ENCODE measurements at regions not wholly inside any gene's neighbourhood (a gene's known extent, or its start where the extent isn't known, plus 50 kb on each side); places are given as distances from the start of the nearest gene placed in this dataset.
"Not testable (repeated sequence)": the region's sequence is repeated elsewhere in the genome, so short reads cannot be mapped to it uniquely, and the experiment has no call there.

GRCh38 chr15:44870125-44870524 lies 86.4 kb upstream of the TERB2 start:
- Mint-ChIP-seq H3K27me3 (ENCODE audit: low read depth) (peaks cover 11% of the 10 kb centered on the region), H3K9me3 (ENCODE audit: low read depth) (peaks cover 19% of the 10 kb centered on the region)
- not testable (repeated sequence) for H3K4me1 Mint-ChIP-seq (ENCODE audit: low read depth); H3K27ac Mint-ChIP-seq (ENCODE audit: unreplicated experiment); H3K36me3 Mint-ChIP-seq (ENCODE audit: low read depth); DNase-seq (ENCODE audit: low spot score); H3K4me3 Mint-ChIP-seq (ENCODE audit: unreplicated experiment)

GRCh38 chr15:44873103-44873502 lies 83.4 kb upstream of the TERB2 start:
- no peak for DNase-seq (ENCODE audit: low spot score)
- Mint-ChIP-seq H3K4me1 (ENCODE audit: low read depth) (no peaks in the 10 kb centered on the region), H3K4me3 (ENCODE audit: unreplicated experiment) (no peak overlapping the region), H3K9me3 (ENCODE audit: low read depth) (peaks cover 33% of the 10 kb centered on the region), H3K27ac (ENCODE audit: unreplicated experiment) (no peak overlapping the region), H3K27me3 (ENCODE audit: low read depth) (peaks cover 11% of the 10 kb centered on the region), H3K36me3 (ENCODE audit: low read depth) (no peaks in the 10 kb centered on the region)
- TF ChIP-seq CTCF (IDR thresholded peaks at IDR 0.05) = no peak

- Mint-ChIP-seq H3K9me3 (ENCODE audit: low read depth) (peaks cover 38% of the 10 kb centered on the region), H3K4me1 (ENCODE audit: low read depth) (no peaks in the 10 kb centered on the region), H3K36me3 (ENCODE audit: low read depth) (no peaks in the 10 kb centered on the region), H3K27ac (ENCODE audit: unreplicated experiment) (no peak overlapping the region), H3K4me3 (ENCODE audit: unreplicated experiment) (no peak overlapping the region), H3K27me3 (ENCODE audit: low read depth) (peaks cover 8% of the 10 kb centered on the region)
- DNase-seq (ENCODE audit: low spot score) = no peak
- TF ChIP-seq CTCF (IDR thresholded peaks at IDR 0.05) = no peak
Observed at GRCh38 chr15:44879066-44879465, 77.4 kb upstream of the TERB2 start.

DNA sequence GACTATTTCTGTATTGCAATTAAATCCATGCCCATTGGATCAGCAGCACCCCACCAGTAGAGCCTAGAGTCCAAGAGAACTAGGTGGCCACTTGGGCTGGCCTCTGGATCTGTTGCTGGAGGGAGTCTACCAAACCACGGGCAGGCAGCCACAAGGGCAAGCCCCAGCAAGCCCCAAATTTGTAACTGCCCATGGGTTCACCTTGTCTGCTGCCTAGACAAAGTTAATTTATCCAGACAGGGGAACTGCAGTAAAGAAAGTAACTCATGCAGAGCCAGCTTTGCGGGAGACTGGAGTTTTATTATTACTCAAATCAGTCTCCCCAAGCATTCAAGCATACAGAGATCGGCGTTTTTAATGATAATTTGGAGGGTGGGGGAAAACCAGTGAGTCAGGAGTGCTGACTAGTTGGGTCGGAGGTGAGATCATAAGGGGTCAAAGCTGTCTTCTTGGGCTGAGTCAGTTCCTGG lies 74.0 kb upstream of the TERB2 start:
- peaks cover 8% of the 10 kb centered on the region for H3K27me3 Mint-ChIP-seq (ENCODE audit: low read depth)

DNA sequence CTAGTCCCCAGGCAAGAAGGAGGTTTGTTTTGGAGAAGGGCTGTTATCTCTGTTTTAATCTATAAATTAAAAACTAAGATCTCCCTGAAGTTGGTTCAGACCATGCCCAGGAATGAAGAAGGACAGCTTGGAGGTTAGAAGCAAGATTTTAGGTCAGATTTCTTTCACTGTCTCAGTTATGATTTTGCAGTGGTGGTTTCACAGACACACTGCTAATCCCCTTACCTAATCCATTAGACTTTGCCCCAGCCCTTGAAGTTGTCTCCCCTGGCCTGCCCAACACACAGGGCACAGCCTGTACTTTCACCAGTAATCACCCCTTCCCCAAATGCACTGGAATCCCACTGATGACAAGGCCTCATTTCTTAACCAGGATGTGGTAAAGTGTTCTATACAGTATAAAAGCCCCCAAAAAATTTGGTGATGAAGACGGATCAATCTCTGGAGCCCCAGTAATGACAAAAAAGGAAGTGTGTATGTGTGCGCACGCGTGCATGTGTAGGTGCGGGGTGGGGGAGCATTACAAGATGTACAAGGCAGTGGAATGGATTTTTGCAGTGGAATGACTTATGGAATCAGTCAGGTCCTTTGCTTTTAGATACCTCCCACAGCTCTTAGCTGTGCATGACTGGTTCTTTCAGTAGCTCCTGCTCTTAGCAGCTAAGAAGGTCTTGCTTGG lies 73.1 kb upstream of the TERB2 start:
- no peaks in the 10 kb centered on the region for H3K36me3 Mint-ChIP-seq (ENCODE audit: low read depth)
- H3K4me1 Mint-ChIP-seq (ENCODE audit: low read depth) = no peaks in the 10 kb centered on the region
- H3K27ac Mint-ChIP-seq (ENCODE audit: unreplicated experiment) = no peak overlapping the region
- H3K9me3 Mint-ChIP-seq (ENCODE audit: low read depth) = peaks cover 13% of the 10 kb centered on the region
- H3K27me3 Mint-ChIP-seq (ENCODE audit: low read depth) = peaks cover 8% of the 10 kb centered on the region
- no peak overlapping the region for H3K4me3 Mint-ChIP-seq (ENCODE audit: unreplicated experiment)
- TF ChIP-seq CTCF (IDR thresholded peaks at IDR 0.05) = no peak
- no peak for DNase-seq (ENCODE audit: low spot score)

More for the DNA sequence above, 74.0 kb upstream of the TERB2 start:
- no peaks in the 10 kb centered on the region for H3K4me1 Mint-ChIP-seq (ENCODE audit: low read depth)
- H3K36me3 Mint-ChIP-seq (ENCODE audit: low read depth) = no peaks in the 10 kb centered on the region
- no peak for TF ChIP-seq CTCF (IDR thresholded peaks at IDR 0.05)
- H3K27ac Mint-ChIP-seq (ENCODE audit: unreplicated experiment) = no peak overlapping the region
- H3K4me3 Mint-ChIP-seq (ENCODE audit: unreplicated experiment) = no peak overlapping the region
- peaks cover 18% of the 10 kb centered on the region for H3K9me3 Mint-ChIP-seq (ENCODE audit: low read depth)
- DNase-seq (ENCODE audit: low spot score) = no peak

DNA sequence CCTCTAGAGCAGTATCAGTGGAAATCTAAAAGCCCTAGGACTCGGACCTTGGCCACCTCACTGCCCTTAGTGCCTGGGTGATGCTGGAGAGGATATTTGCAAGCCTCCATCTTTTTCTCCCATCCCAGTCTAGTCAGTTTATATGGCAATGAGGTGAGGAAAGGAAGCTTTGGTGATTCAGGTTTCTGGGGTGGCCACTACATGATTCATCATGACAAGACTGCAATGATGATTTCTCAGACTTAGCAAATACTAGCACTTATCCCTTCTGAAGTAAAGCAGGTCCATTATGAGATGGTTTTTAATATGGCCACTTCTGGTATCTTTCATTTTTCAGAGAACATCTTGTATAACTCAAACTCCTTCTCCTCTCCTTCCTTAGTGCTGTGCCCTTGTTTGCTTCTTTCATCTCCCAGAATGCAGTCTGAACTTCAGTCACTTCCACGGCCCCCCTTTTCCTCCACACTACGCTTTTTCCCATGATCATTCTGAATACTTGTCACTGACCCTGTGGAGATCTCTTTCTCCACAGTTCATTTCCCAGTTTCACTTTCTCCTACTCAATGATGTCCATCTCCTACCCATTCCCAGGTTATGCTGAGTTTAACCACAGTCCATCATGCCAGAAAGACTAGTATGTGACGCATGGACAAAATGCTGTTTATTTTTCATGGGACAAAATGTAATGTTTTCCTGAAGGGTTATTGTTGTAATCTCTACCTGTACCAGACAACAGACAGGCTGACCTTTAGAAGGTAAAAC lies 57.4 kb upstream of the TERB2 start:
- not testable (repeated sequence) for H3K27me3 Mint-ChIP-seq (ENCODE audit: low read depth); H3K36me3 Mint-ChIP-seq (ENCODE audit: low read depth); H3K27ac Mint-ChIP-seq (ENCODE audit: unreplicated experiment); H3K4me3 Mint-ChIP-seq (ENCODE audit: unreplicated experiment); H3K9me3 Mint-ChIP-seq (ENCODE audit: low read depth); DNase-seq (ENCODE audit: low spot score); H3K4me1 Mint-ChIP-seq (ENCODE audit: low read depth)

- not testable (repeated sequence) for H3K4me3 Mint-ChIP-seq (ENCODE audit: unreplicated experiment); H3K36me3 Mint-ChIP-seq (ENCODE audit: low read depth); H3K4me1 Mint-ChIP-seq (ENCODE audit: low read depth); DNase-seq (ENCODE audit: low spot score); H3K27ac Mint-ChIP-seq (ENCODE audit: unreplicated experiment); H3K27me3 Mint-ChIP-seq (ENCODE audit: low read depth); H3K9me3 Mint-ChIP-seq (ENCODE audit: low read depth)
Observed at GRCh38 chr15:44899775-44900174, 56.7 kb upstream of the TERB2 start.

GRCh38 chr15:44900796-44901195 lies 55.7 kb upstream of the TERB2 start:
- H3K9me3 Mint-ChIP-seq (ENCODE audit: low read depth); H3K36me3 Mint-ChIP-seq (ENCODE audit: low read depth); H3K27me3 Mint-ChIP-seq (ENCODE audit: low read depth); H3K4me1 Mint-ChIP-seq (ENCODE audit: low read depth); H3K27ac Mint-ChIP-seq (ENCODE audit: unreplicated experiment); H3K4me3 Mint-ChIP-seq (ENCODE audit: unreplicated experiment); DNase-seq (ENCODE audit: low spot score): not testable (repeated sequence)

DNA sequence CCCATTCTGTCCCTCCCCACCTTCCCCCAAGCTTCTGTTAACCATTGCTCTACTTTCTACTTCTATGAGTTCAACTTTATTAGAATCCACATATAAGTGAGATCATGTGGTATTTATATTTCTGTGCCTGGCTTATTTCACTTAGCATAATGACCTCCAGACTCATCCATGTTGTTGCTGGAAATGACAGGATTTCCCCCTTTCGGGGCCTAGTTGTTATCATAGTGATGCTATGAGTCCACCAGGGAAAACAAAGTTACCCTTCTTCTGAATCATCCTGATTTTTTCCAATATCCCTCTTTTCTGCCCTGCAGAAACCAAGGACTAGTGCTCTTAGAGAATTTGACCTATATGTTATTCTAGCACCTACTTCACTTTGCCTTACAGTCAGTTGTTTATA lies 53.2 kb upstream of the TERB2 start:
- not testable (repeated sequence) for H3K4me3 Mint-ChIP-seq (ENCODE audit: unreplicated experiment); DNase-seq (ENCODE audit: low spot score); H3K9me3 Mint-ChIP-seq (ENCODE audit: low read depth); H3K27me3 Mint-ChIP-seq (ENCODE audit: low read depth); H3K4me1 Mint-ChIP-seq (ENCODE audit: low read depth); H3K27ac Mint-ChIP-seq (ENCODE audit: unreplicated experiment); H3K36me3 Mint-ChIP-seq (ENCODE audit: low read depth)

Data from chondrocyte (in vitro differentiated cells).